Inflammatory macrophage treated with lipopolysaccharide for 4 hours (primary cell): ENCODE measurements at regions not wholly inside any gene's neighbourhood (a gene's known extent, or its start where the extent isn't known, plus 50 kb on each side); places are given as distances from the start of the nearest gene placed in this dataset.

Source experiments
- DNase-seq: peaks from one replicate; pipeline ENCODE4 v3.0.0-alpha.2; 2020

GRCh38 chr2:38509947-38510326 is 92.8 kb downstream of the HNRNPLL start:
- no peak for DNase-seq

- DNase-seq, result no peak
Measured at GRCh38 chr2:38509314-38509946, 93.3 kb downstream of the HNRNPLL start.

GRCh38 chr2:38508311-38509039 is 94.3 kb downstream of the HNRNPLL start:
- DNase-seq, result peak; percentile 90

DNA sequence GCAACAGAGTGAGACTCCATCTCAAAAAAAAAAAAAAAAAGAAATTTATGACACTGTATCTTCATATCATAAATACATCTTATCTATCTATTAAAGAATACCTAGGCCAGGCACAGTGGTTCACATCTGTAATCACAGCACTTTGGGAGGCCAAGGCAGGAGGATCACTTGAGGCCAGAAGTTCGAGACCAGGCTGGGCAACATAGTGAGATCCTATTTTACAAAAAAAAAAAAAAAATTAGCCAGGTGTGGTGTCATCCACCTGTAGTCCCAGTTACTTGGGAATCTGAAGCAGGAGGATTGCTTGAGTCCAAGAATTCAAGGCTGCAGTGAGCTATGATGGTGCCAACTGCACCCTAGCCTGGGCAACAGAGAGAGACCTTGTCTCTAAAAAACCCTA is 95.0 kb downstream of the HNRNPLL start:
- no peak for DNase-seq

DNA sequence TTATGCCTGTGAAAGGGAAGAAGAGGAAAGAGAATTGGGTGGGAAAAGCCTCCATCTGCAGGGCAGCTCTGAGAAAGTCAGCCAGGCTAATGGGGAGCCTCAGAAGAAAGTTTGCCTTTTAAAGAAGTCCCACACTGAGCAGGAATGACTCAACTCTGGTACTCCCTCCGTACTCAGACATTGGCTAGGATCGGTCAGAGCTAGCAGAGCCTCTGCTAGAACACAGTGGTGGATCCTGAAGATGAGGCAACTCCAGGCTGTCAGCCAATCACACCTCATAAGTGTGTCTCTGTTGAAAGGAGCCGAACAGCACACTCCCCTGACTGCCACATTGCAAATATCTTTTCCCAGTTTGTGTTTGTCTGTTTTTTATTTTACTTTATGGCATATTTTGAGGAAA is 96.9 kb downstream of the HNRNPLL start:
- DNase-seq, result no peak

GRCh38 chr2:38504169-38504568 is 98.6 kb downstream of the HNRNPLL start:
- no peak for DNase-seq

GRCh38 chr2:38502107-38502506 is 100.6 kb downstream of the HNRNPLL start:
- no peak for DNase-seq

DNA sequence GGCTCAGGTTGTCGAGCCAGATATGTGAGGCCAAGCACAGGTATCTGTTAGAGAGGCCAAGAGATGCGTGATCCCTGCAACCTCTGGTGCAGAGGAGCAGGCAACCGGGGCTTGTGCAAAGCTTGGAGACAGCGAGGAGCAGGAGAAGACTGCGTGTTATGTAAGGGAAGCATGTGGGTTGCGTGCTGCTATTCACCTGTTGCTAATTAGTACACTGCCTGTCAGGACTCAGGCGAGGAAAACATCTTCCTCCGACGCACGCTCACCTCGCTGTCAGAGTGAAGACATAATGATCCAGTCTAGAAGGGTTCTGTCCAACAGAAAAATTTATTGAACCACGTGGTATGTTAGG is 102.5 kb downstream of the HNRNPLL start:
- DNase-seq, result no peak

DNA sequence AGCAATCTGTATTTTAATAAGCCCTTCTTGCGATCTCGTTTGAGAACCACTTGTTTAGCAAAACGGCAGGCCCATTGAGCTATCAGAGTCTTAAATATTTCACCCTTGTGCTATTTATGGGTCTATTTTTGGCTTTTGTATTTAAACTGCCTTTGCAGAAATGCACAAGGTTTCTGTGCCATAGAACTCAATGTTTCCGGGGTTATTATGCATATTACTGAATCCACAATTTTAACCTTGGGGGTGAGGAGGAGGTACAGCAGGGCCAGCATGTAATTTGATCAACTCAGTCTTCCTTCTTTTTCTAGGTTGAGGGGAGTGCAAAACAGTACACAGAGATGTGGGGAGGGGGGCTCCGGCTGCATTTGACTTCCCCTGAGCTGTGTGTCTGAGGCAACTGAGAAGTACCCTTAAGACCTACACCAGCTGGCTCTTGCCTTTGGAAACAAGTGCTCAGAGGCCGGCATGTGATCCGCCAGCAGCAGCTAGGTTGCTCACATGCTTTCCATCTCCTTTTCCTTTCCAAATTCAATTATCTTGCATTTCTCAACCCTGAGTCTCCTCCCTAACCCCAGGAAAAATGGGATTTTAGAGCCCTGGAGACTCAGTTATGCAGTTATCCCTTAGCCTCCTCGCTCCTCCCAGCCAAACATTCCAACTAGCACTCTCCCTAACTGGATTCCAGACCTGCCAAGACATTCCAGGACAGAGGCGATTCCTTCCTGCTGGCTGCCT is 103.0 kb downstream of the HNRNPLL start:
- DNase-seq, result no peak

DNA sequence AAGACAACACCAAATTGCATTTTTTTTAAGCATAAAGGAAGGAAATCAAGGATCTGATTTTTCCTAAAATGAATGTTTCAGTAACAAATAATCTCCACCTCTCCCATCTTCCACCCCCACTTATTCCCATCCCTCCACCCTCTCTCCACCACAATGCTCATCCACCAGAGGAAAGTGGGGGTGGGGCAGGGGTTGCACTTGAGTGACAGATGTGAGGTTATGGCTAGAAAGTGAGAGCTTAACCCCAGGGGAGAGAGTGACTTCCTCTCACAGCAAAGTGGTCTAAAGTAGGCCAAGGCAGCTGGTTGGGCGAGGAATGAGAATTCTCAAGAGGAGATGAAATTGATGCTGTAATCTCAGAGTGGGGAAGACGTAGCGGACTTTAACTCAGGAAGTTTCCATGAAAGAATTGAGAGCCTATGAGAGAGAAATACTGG is 104.7 kb downstream of the HNRNPLL start:
- no peak for DNase-seq

DNA sequence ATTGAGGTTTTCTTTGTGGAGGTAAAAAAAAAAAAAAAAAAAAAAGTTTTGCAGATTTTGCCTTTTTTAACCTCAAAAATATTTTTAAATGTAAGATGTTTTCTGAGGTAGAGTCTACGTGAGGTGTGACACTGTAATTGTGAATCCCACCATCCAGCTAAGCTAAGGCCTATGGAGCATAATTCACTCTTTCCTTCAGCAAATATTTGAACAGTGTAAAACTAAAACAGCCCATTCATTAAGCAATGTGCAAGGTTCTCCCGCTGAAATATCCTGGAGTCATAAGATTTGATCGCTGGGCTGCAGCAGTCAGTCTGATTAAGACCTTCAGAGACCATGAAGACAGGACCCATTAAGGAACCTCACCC is 105.1 kb downstream of the HNRNPLL start:
- no peak for DNase-seq

DNA sequence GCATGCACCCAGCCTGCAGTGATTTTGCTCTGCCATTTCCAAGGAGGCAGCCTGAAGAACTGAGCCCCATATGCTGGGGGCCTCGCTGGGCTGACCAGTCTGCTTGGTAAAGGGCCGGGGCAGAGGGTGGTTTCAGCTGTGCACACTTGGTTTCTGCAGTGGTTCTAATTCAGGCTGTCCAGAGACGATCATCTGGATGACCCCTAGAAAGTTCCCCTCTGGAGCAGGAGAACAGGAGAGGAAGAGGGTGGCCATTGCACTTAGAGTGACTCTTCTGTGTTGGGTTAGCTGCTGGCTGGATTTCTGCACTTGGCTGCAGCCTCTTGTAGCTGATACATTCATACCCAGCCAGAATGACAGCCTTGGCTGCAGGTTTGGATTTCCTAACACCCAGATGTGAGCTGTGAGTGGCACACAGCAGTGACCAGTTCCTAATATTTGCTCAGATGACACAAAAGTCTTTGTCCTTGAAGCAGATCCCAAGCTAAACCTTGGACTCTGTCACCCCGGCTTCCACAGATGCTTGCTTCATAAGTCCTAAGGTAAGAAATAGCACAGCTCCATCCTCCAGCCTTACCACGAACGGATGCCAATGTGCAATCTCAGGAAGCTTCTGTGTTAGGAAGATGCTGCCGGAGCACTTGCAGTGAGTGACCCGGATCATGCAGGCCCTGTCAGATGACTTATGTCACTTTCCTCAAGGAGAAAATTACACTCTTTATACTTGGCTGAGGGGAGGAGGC is 105.6 kb downstream of the HNRNPLL start:
- DNase-seq, result no peak

- DNase-seq, result no peak
Measured at GRCh38 chr2:38495880-38496279, 106.8 kb downstream of the HNRNPLL start.

GRCh38 chr2:38494394-38494793 is 108.3 kb downstream of the HNRNPLL start:
- DNase-seq, result no peak

GRCh38 chr2:38492042-38492615 is 110.6 kb downstream of the HNRNPLL start:
- DNase-seq, result peak; percentile 73

DNA sequence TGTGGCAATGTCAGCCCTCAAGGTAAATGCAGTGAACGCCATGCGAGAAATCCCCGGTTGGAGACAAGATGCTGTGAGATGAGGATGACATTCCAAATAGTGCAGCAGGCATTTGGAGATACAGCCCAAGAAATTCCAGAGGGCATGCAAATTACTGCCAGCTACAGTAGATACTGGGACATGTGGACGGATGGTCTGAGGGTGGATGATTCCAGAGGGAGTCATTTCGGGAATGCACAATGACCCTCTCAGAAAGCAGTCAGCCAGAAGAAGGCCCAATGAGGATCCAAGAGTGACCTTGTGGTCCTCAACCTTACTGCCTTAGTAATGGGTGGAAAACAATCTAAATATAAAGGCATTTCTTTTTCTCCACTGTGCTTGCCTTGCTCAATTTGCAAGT is 111.3 kb downstream of the HNRNPLL start:
- DNase-seq, result no peak

DNA sequence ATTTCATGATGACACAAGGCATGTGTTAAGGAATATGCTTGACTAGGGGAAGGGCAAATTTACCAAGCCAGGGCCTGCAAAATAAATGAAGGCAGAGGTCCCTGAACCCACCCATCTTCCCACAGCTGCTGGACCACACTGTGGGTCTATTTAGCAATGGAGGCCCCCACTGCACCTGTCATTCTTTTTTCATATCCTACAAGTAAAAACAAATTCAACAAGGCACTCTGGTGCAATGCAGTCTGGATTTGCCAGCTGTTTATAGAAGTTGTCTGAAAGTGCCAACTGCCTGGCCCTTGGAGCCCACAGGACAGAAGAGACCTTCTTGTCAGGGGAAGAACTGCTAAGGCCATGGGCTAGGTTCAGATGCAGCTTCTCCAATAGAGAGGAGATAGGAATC is 112.8 kb upstream of the ATL2 start:
- DNase-seq, result no peak

- DNase-seq, result no peak
Measured at GRCh38 chr2:38487852-38488251, 110.8 kb upstream of the ATL2 start.

DNA sequence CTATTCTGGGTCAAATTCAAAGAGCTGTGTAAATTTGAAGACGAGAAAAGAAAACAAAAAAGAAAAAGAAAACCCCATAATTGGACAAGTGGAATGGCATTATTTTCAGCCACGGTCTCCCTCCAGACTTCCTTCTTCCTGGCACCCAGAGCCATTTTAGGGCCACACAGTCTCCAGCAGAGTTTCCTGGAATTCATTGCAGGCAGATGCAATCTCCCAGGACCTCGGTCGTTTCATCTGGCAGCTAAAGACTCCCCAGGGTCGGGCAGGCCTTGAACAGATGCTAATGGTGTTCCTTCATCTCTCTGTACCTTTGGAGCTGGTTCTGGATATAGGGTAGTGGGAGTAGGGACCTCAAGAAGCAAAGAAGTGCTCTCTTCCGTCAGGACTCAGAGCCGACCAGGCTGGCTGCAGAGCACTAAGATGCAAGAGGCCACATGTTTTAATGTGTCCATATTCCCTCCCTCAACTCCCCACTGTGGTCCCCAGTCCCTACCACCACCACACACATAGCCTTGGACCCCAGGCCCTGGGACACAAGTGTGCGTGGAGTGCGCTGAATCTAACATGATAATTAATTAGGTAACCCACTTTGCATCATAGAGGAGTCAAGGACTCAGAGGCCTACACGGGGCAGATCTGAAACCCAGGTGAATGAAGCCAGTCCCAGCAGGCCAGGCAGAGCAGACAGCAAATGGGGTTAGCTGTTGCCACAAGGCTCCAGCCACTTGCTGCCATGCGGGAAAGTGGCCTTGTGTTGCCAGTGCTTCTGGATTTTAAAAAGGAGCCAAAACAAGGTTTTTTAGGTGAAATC is 109.3 kb upstream of the ATL2 start:
- DNase-seq, result no peak

GRCh38 chr2:38485734-38486133 is 108.7 kb upstream of the ATL2 start:
- peak; percentile 92 for DNase-seq

DNA sequence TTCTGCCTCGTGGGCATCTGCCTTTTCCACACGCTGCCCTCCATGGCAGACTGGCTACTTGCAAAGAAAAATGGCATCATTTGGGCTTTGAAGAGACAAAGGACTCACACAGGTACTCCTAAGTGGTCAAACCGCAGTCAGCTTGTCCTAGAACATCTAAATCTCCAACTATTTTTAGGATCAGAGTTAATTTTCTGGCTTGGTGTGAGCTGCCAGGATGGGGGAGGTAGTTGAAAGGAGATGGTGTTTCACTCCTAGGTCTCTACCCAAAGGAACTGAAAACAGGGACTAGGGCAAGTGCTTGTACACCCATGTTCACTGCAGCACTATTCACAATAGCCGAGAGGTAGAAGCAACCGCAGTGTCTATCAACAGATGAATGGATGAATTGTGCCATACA is 107.9 kb upstream of the ATL2 start:
- DNase-seq, result no peak

GRCh38 chr2:38483776-38484501 is 106.9 kb upstream of the ATL2 start:
- peak; percentile 12 for DNase-seq
